Mucosa of descending colon (tissue), 3 donors: ENCODE measurements at regions not wholly inside any gene's neighbourhood (a gene's known extent, or its start where the extent isn't known, plus 50 kb on each side); places are given as distances from the start of the nearest gene placed in this dataset.
A peak's percentile ranks its signal among the peaks of the same experiment; 100 is the strongest.

ENCODE experiments used
- ATAC-seq: fragments of 200-7000 bp; cut with Tn5 transposase; one replicate; pipeline ENCODE4 v1.9.1; 2020; ENCODE audit warnings: mild to moderate bottlenecking, moderate library complexity
- DNase-seq, 3 donors: peaks; one replicate each; pipeline ENCODE4 v3.0.0-alpha.2; 2020
- H3K36me3 ChIP-seq: fragments of 200-600 bp; one replicate; pipeline ENCODE4 v1.8.0; 2021; ENCODE audit warnings: low read depth, mild to moderate bottlenecking
- H3K4me1 ChIP-seq: fragments of 200-600 bp; one replicate; pipeline ENCODE4 v1.8.0; 2021; ENCODE audit warnings: low read depth, mild to moderate bottlenecking
- H3K4me3 ChIP-seq: fragments of 200-600 bp; one replicate; pipeline ENCODE4 v1.8.0; 2021; ENCODE audit warnings: mild to moderate bottlenecking
- H3K9me3 ChIP-seq: fragments of 200-600 bp; one replicate; pipeline ENCODE4 v1.8.0; 2021; ENCODE audit warnings: mild to moderate bottlenecking
- CTCF ChIP-seq: fragments of 200-600 bp; IDR thresholded peaks from one replicate; pipeline ENCODE4 v1.8.0; 2022; ENCODE audit warnings: antibody characterized with exemption, mild to moderate bottlenecking
- intact Hi-C, 2 donors: fragments of 100-400 bp; cut with DNase I in 1 of 2; cut with micrococcal nuclease in 1 of 2; formaldehyde crosslinking; loops; one replicate each; pipeline versions ENCODE4 v1.11.0 to v1.11.1; 2022; cut with DNase I, micrococcal nuclease
- donor health status: DM: no; HTN: no; CAD: no; lungs with moderate emphysema.
- donor health status: DM: no; HTN: no; CAD: no.
- donor health status: DM: no; HTN: yes; CAD: no.

GRCh38 chr13:32938907-32939306, 77.3 kb upstream of the KL start:
- no peak for ATAC-seq
- H3K36me3 ChIP-seq: no peaks in the 10 kb centered on the region
- no peaks in the 10 kb centered on the region for H3K4me1 ChIP-seq
- H3K4me3 ChIP-seq: no peak overlapping the region
- DNase-seq: no peak
- no peak for TF ChIP-seq CTCF
- H3K9me3 ChIP-seq: no peaks in the 10 kb centered on the region
- intact Hi-C loops: no loop called here

GRCh38 chr13:32940601-32941000, 75.6 kb upstream of the KL start:
- intact Hi-C loops: no loop called here
- no peaks in the 10 kb centered on the region for H3K4me1 ChIP-seq
- DNase-seq (peak in 2 of 3 donors; percentile 15 to 26), ATAC-seq (peak; percentile 35)
- H3K4me3 ChIP-seq: no peak overlapping the region
- no peaks in the 10 kb centered on the region for H3K9me3 ChIP-seq
- no peaks in the 10 kb centered on the region for H3K36me3 ChIP-seq
- TF ChIP-seq CTCF: no peak

GRCh38 chr13:32941368-32941767, 74.9 kb upstream of the KL start:
- Histone ChIP-seq H3K36me3 (no peaks in the 10 kb centered on the region), H3K9me3 (no peaks in the 10 kb centered on the region), H3K4me1 (no peaks in the 10 kb centered on the region), H3K4me3 (no peak overlapping the region)
- no peak for TF ChIP-seq CTCF
- intact Hi-C loops: no loop called here
- no peak for ATAC-seq
- no peak for DNase-seq

GRCh38 chr13:32946558-32946957, 69.7 kb upstream of the KL start:
- TF ChIP-seq CTCF: no peak

GRCh38 chr13:32947411-32948276, 68.6 kb upstream of the KL start:
- no peaks in the 10 kb centered on the region for H3K36me3 ChIP-seq
- H3K4me1 ChIP-seq: no peaks in the 10 kb centered on the region
- H3K4me3 ChIP-seq: no peak overlapping the region
- intact Hi-C loops: no loop called here
- H3K9me3 ChIP-seq: no peaks in the 10 kb centered on the region
- ATAC-seq (no peak), DNase-seq (no peak)
- TF ChIP-seq CTCF: no peak

More at GRCh38 chr13:32946558-32946957, 69.7 kb upstream of the KL start:
- intact Hi-C loops: no loop called here
- Histone ChIP-seq H3K9me3 (no peaks in the 10 kb centered on the region), H3K4me3 (no peak overlapping the region), H3K36me3 (no peaks in the 10 kb centered on the region), H3K4me1 (no peaks in the 10 kb centered on the region)
- DNase-seq: no peak
- no peak for ATAC-seq
